ENCODE measurements at regions not wholly inside any gene's neighbourhood (a gene's known extent, or its start where the extent isn't known, plus 50 kb on each side); places are given as distances from the start of the nearest gene placed in this dataset.

- H3K36me3 ChIP-seq = no peaks in the 10 kb centered on the region
- TF ChIP-seq EP300 (IDR thresholded peaks at IDR 0.05) (no peak), POLR2A (IDR thresholded peaks at IDR 0.05) (no peak), CTCF (IDR thresholded peaks at IDR 0.05) (no peak), POLR2AphosphoS5 (IDR thresholded peaks at IDR 0.05) (no peak)
- H3K27ac ChIP-seq = no peak overlapping the region
- no peaks in the 10 kb centered on the region for H3K4me1 ChIP-seq
- H3K27me3 ChIP-seq = no peaks in the 10 kb centered on the region
- no peak overlapping the region for H3K4me3 ChIP-seq
- H3K9me3 ChIP-seq = no peaks in the 10 kb centered on the region
- DNase-seq (ENCODE audit: low spot score in 2 of 2) = no peak
Observed at GRCh38 chr13:63364159-63364558, 1948.5 kb upstream of the PCDH20 start.

- TF ChIP-seq CTCF (IDR thresholded peaks at IDR 0.05) (no peak), POLR2A (IDR thresholded peaks at IDR 0.05) (no peak), POLR2AphosphoS5 (IDR thresholded peaks at IDR 0.05) (no peak), EP300 (IDR thresholded peaks at IDR 0.05) (no peak)
- Histone ChIP-seq H3K27ac (no peak overlapping the region), H3K4me1 (no peaks in the 10 kb centered on the region), H3K27me3 (no peaks in the 10 kb centered on the region), H3K36me3 (no peaks in the 10 kb centered on the region), H3K9me3 (no peaks in the 10 kb centered on the region), H3K4me3 (no peak overlapping the region)
- DNase-seq (ENCODE audit: low spot score in 2 of 2) = no peak
- WGBS = 67% methylated on average over 2 of the region's 2 CpGs
Observed at GRCh38 chr13:63351533-63351932, 1935.9 kb upstream of the PCDH20 start.

DNA sequence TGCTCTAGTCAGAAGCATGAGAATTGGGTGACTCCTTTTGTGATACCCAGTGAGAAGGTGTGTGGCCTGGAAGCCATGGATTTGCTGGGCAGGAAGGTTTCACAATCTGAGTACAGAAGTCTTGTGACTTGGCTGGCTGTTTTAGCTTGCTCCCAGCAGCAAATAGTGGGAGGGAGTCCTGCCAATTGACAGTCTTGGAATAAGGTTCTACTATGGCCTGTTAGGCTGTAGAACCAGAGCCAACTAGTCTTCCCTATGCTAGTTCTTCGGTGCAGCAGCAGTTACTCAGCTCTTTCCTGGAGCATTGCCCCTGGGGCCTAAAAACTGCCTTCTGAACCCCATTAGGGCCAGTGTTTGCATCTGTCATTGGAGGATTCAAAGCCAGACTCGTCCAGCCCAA, 1935.4 kb upstream of the PCDH20 start:
- TF ChIP-seq POLR2AphosphoS5 (IDR thresholded peaks at IDR 0.05) (no peak), EP300 (IDR thresholded peaks at IDR 0.05) (no peak), CTCF (IDR thresholded peaks at IDR 0.05) (no peak), POLR2A (IDR thresholded peaks at IDR 0.05) (no peak)
- Histone ChIP-seq H3K9me3 (no peaks in the 10 kb centered on the region), H3K4me1 (no peaks in the 10 kb centered on the region), H3K36me3 (no peaks in the 10 kb centered on the region), H3K4me3 (no peak overlapping the region), H3K27ac (no peak overlapping the region), H3K27me3 (no peaks in the 10 kb centered on the region)
- DNase-seq (ENCODE audit: low spot score in 2 of 2) = no peak
- 88% methylated on average over 1 of the region's 2 CpGs for WGBS

DNA sequence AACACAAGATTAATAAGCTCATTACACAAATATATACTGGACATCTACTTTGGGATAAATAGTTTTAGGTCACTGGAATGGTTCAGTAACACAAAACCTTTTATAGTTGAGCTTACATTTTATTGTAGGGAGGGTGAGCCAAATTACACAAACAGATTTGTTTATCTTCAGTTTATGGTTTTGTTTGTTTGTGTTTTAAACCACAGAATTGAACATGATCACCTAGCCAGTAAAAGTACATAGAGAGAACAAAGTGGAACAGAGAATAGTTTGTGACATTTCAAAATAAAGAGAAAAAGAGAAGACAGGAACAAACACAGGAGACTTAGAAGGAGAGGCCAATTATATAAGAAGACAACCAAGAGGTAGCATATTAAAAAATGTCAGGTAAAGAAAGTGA, 1930.2 kb upstream of the PCDH20 start:
- H3K27ac ChIP-seq = no peak overlapping the region
- H3K4me1 ChIP-seq = no peaks in the 10 kb centered on the region
- H3K9me3 ChIP-seq = no peaks in the 10 kb centered on the region
- H3K36me3 ChIP-seq = no peaks in the 10 kb centered on the region
- no peak for DNase-seq (ENCODE audit: low spot score in 2 of 2)
- H3K27me3 ChIP-seq = no peaks in the 10 kb centered on the region
- H3K4me3 ChIP-seq = no peak overlapping the region
- TF ChIP-seq POLR2A (IDR thresholded peaks at IDR 0.05) = no peak
- no peak for TF ChIP-seq EP300 (IDR thresholded peaks at IDR 0.05)
- no peak for TF ChIP-seq POLR2AphosphoS5 (IDR thresholded peaks at IDR 0.05)
- TF ChIP-seq CTCF (IDR thresholded peaks at IDR 0.05) = no peak

GRCh38 chr13:63344711-63345110, 1929.1 kb upstream of the PCDH20 start:
- 66% methylated on average over 1 of the region's 1 CpG for WGBS
- DNase-seq (ENCODE audit: low spot score in 2 of 2) = no peak
- Histone ChIP-seq H3K9me3 (no peaks in the 10 kb centered on the region), H3K27ac (no peak overlapping the region), H3K27me3 (no peaks in the 10 kb centered on the region), H3K36me3 (no peaks in the 10 kb centered on the region), H3K4me1 (no peaks in the 10 kb centered on the region), H3K4me3 (no peak overlapping the region)
- no peak for TF ChIP-seq EP300 (IDR thresholded peaks at IDR 0.05)
- TF ChIP-seq POLR2A (IDR thresholded peaks at IDR 0.05) = no peak

DNA sequence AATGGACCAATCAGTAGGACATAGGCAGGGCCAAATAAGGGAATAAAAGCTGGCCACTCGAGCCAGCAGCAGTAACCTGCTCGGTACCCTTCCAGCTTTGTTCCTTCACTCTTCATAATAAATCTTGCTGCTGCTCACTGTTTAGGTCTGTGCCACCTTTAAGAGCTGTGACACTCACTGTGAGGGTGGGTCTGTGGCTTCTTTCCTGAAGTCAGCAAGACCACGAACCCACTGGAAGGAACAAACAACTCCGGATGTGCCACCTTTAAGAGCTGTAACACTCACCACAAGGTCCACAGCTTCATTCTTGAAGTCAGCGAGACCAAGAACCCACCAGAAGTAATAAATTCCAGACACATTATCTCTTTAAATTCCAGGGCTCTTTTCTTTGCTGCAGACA, 1922.3 kb upstream of the PCDH20 start:
- Histone ChIP-seq H3K36me3 (no peaks in the 10 kb centered on the region), H3K4me1 (no peaks in the 10 kb centered on the region), H3K4me3 (no peak overlapping the region), H3K27me3 (no peaks in the 10 kb centered on the region), H3K27ac (no peak overlapping the region), H3K9me3 (no peaks in the 10 kb centered on the region)
- TF ChIP-seq POLR2AphosphoS5 (IDR thresholded peaks at IDR 0.05) = no peak
- no peak for TF ChIP-seq CTCF (IDR thresholded peaks at IDR 0.05)
- DNase-seq (ENCODE audit: low spot score in 2 of 2) = no peak
- 66% methylated on average over 5 of the region's 5 CpGs for WGBS

Measured in suprapubic skin (tissue), 4 donors.